HG03439 (cell line): ENCODE measurements at regions not wholly inside any gene's neighbourhood (a gene's known extent, or its start where the extent isn't known, plus 50 kb on each side); places are given as distances from the start of the nearest gene placed in this dataset.
"Not testable (repeated sequence)": the region's sequence is repeated elsewhere in the genome, so short reads cannot be mapped to it uniquely, and the experiment has no call there.

Experiments used
- ATAC-seq: cut with Tn5 transposase; IDR thresholded peaks from one replicate; pipeline ENCODE4 v1.9.1; 2021; ENCODE audit warnings: mild to moderate bottlenecking, moderate library complexity; ENCODE audit not compliant: unreplicated experiment

DNA sequence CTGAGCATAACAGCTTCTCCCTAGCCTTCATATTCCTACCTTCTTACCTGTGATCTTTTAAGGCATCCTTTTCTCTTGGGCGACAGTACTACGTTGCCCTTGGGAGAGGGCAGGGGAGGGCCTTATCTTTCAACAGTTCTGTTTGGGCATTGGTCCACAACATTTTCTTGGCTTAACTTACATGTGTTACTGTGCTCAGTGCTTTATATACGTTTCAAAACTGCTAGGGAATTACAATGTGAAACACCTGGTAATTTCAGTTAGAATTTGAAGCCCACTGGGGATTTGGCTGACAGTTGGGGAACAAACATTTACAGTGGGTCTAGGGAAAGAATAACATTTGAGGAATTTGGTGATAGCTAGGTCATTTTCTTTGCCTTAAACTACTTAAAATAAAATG, 667.1 kb downstream of the PRIM2 start:
- not testable (repeated sequence) for ATAC-seq

DNA sequence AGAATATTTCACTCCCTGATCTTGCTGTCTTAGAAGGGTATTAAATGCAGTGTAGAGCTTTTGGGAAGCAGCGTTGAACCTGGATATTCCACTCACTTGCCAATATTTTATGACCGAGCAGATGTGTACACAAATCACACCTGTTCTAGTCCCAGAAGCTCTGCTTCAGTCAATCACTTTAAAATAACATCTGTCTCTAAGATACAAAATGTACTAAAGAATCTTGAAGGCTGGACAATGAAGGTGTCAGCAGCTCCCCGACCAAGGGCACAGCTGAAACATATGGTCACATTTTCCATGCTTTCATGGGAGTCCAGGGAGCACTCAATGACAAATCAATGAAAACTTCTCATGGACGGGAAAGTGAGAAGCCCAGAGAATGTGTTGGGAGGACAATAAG, 668.3 kb downstream of the PRIM2 start:
- not testable (repeated sequence) for ATAC-seq

DNA sequence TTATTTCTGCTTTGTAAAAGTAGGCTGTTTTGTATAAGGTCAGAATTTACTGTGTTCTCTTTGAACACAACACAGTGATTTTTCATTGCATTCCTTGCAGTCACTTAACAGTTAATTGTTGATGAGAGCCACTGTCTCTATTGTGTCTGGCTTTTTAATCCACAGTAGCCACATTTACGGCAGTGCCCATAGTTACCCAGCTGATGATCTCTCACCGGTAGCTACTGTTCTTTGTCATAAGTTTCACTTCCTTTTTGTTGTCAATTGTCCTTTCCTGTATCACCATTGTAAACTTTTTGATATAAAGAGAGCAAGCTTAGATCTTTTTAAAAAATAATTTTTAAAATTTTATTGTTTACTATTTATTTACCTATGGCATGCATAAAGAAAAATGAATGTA, 669.2 kb downstream of the PRIM2 start:
- peak; percentile 100 for ATAC-seq

DNA sequence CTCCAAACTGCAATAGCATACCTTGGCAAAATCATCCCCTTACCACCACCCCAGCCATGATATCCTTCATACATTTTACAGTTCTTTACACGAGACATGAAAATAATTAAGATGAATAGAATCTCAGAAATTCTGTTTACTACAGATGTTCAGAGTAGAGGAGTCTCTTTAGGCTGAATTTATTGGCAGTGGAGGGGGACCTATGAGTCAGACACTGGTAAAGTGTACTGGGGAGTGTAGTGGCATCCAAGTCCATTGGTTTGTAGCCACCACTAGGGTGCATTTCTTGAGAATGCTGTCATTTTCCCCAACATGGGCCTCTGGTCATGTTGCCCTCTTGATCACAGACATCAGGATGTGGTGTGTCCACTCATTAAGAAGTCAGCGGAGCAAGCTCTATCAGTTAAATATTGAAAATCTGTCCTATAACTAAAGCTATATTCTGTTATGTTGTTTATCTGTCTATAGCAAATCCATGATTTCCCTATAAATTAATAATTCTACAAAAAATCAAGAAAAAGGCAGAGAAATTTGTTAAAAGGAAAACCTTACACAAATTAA, 672.2 kb downstream of the PRIM2 start:
- ATAC-seq = not testable (repeated sequence)

DNA sequence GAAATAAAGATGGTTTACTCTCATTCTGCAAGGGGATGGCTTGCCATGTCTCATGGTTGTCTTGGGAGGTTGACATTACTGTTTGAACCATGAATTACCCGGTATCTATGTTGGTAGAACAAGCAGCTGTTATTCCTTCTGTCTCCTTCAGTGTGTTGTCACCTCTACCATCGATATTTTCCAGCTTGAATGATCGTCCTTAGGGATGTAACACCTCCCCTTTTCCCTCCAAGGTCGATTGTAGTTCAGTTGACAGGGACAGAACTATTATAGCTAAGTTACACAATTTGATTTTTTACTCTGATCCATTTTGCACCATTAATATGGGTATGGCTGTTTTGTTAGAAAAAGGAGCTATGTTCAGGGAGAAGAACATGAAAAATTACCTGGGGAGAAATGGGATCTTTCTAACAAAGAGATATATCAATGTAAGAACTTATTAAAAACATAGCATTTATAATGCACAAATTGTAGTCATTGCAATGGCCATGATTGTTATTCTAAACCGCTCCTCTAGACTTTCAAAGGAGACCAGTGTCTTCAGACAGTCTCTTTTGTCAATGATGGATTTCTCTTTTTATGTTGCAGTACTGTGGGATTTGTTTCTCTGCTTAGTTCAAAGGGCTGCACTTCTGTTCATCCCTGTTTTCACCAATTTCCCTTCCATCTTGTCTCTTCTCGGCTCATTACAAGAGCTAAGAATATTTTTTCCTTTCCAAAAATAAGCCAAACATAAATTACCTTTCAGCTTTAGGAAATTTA, 681.6 kb downstream of the PRIM2 start:
- not testable (repeated sequence) for ATAC-seq

DNA sequence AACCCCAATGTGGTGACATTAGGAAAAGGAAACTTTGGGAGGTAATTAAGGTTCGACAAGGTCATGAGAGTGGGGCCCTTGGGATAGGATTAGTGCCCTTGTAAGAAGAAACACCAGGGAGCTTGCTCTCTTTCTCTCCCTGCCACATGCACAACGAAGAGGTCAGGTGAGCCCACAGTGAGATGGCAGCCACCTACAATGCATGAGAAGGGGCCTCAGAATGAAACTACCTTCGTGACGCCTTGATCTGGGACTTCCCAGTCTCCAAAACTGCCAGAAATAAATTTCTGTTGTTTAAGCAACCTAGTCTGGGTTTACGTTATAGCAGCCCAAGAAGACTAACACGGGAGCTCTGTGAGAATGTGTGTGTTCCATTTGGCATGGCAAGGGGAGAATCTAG, 682.8 kb downstream of the PRIM2 start:
- not testable (repeated sequence) for ATAC-seq

DNA sequence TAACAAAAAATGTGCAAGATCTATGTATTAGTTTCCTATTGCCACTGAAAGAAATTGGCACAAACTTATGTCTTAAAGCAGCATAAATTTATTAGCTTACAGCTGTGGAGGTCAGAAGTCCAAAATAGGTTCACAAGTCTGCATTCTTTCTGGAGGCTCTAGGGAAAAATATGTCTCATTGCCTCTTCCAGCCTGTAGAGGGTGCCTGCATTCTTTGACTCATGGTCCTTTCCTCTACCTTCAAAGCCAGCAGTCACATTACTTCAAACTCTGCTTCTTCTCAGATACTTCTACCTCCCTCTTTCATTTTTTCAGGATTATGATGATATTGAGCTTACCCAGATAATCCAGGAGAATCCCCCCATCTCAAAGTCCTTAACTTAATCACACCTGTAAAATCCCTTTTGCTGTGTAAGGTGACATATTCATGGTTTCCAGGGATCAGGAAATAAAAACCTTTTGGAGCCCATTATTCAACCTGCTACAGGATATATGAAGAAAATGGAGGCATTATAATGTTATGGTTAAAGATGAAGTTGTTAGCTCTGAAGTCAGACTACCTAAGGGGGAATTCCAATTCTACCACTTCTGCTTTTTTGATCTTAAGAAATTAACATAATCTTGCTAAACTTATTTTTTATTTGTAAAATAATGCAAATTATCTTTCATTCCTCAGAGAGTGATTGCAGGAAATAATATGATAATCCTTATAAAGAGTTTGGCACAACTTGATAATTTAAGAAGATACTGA, 686.2 kb downstream of the PRIM2 start:
- ATAC-seq = not testable (repeated sequence)

DNA sequence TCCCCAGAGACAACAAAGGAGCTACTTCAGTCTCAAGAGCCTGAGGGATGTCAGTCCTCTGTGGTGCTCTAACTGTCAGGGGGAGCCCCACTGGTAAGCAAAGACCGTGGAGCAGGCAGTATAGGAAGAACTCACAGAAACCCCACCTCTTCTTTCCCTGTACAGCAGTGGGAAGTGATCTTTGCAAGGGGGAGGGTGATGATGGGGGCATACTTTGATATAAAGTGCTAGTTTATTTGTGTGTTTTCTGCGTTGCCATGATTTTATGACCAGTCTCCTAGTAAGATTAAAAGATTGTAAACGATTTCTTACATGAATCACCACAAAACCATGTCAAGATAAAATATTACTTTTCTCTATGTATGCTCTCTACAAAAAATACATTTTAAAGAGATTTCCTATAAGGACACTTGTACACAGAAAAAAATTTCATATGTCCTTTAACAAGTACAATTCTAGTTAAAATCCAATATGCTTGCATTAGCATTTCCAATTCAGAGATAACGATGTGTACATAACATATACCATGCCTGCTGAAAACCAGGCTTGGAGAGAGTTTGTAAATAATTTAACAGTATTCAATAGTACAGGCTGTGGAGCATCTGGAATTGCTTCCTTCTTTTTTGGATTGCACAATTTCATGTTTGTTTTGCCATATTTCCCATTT, 690.0 kb downstream of the PRIM2 start:
- not testable (repeated sequence) for ATAC-seq

DNA sequence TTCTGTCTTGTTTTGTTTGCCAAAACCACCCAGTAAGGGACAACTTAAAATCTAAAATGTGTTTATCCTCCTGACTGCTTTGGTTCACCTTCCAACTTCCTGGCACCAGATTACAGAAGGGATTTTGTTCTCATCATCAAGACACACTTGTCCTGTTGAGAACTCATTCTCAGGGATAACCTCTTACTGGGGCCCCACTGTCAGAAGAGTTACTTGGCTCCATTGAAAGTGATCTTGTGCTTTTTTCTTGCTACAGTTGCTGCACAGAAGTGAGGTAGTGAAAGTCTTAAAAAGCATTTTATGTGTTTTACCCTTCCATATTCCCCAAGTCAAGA, 690.5 kb downstream of the PRIM2 start:
- not testable (repeated sequence) for ATAC-seq

DNA sequence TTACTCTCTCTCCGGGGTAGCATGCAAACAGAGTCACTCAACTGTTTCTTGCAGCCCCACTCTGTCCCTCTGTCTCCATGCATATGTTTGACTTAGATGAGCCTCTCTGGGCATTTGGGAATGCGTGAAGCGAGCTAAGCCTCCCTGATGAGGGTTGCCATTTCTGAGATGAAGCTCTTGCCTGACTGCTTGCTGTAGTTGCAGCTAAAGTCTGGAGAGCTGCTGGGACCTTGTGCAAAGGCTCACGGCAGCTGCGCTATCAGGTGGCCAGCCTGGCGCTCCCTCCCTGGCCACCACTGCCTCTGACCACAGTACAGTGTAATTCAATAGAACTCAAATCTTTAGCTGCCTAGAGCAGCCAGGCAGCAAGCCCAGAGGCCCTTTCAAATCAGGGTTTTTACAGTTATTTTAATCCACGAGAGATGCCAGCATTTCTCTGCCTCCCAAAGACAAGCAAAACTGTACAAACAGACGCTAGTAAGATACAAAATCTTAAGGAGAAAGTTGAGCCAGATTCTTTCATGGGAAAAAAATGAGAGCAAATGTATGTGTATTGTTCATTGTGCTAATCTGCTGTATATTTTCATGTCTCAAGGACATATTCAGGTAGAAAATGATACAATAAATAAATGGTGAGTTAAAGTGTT, 694.6 kb downstream of the PRIM2 start:
- not testable (repeated sequence) for ATAC-seq

DNA sequence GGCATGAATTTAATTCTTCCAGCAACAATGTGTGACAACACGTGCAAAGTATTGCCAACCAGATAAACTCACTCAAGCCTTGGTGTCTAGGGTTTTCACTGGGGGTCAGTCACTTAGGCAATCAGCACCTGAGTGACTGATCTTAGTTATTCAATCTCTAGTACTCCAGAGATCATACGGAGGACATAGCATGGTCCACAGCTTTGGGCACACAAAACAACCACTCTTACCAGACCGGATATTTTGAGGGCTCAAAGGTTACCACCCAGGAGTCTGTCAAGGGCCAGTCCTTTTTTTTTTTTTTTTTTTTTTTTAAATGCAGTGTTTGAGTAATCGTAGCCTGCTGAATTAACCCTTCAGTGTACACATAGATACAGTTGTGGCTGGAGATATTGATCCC, 699.2 kb downstream of the PRIM2 start:
- not testable (repeated sequence) for ATAC-seq

DNA sequence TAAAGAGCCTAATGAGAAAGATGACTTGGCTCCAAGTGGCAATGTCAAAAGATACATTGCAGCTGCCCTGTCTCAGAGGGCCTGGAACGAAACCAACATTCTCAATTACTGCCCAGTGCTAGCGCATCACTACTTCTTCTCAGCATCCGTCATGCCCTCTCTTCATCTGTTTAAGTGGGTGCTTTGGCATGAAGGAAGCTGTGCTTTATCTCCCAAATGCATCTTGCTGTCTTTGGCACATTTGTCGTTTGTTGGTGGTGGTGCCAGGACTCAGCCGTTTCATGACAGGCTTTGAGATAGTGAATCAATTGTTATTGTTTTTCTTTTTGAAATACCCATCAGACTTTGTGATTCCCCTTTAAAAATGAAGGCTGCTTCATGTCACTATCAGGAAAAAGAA, 710.8 kb downstream of the PRIM2 start:
- ATAC-seq = not testable (repeated sequence)

DNA sequence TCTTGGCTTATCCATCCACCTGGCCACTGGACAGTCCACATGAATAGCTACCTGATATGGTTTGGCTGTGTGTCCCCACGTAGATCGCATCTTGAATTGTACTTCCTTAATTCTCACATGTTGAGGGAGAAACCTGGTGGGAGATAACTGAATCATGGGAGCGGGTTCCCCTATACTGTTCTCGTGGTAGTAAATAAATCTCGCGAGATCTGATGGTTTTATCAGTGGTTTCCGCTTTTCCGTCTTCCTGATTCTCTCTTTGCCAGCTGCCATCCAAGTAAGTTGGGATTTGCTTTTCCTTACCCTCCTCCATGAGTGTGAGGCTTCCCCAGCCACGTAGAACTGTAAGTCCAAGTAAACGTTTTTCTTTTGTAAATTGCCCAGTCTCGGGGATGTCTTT, 720.8 kb downstream of the PRIM2 start:
- ATAC-seq = not testable (repeated sequence)

DNA sequence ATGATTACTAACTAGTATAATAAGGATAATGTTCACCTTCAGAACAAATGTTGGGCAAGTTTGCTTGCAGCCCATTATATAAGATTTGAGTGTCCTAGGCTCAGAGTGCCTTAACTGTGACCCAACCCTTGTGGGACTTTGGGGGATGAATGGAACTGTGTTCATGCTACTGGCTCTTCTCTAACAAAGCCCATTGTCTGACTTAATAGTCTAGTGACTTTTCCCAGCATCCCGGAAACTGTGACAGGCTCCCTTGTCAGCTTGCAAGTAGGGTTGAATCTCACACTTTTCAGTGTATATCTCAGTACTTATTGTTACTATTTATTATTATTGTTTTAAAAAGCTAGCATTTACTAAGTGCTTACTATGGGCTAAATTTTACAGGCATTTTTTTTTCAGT, 729.2 kb downstream of the PRIM2 start:
- not testable (repeated sequence) for ATAC-seq

DNA sequence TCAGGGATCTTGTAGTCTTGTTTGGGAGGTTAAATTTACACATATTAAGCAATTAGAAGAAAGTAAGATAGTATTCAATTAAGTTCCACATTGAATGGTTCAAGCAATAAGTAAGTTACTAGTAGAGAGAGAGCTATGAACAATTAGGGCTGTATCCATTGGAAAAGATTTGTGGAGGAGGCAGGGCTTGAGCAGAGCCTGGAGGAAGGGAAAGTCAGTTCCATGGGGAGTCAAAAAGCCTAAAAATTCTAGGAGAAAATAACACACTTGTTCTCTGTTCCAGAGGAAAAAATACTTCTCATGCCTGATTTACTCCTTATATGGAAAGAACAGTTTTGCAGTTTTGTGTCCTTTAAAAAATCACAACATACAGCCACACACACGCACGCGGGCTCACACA, 730.0 kb downstream of the PRIM2 start:
- ATAC-seq = not testable (repeated sequence)

DNA sequence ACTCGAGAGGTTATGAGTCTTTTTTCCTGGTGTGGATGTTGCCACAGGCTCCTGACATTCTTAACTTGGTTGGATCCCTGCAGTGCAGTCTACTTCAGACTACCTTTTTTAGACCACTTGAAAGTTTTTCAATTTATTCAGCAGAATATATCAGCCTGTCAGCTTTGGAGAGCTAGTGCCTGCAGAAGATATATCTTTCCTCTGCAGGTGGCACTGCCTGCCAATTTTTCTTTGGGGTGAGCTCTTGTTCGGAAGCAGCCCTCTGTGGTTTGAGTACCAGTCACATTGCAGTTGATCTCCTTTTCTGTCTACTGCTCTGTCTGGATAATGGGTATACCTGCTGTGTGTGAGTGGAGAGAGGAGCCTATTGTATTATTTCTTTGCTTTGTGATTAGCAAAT, 730.4 kb downstream of the PRIM2 start:
- not testable (repeated sequence) for ATAC-seq

DNA sequence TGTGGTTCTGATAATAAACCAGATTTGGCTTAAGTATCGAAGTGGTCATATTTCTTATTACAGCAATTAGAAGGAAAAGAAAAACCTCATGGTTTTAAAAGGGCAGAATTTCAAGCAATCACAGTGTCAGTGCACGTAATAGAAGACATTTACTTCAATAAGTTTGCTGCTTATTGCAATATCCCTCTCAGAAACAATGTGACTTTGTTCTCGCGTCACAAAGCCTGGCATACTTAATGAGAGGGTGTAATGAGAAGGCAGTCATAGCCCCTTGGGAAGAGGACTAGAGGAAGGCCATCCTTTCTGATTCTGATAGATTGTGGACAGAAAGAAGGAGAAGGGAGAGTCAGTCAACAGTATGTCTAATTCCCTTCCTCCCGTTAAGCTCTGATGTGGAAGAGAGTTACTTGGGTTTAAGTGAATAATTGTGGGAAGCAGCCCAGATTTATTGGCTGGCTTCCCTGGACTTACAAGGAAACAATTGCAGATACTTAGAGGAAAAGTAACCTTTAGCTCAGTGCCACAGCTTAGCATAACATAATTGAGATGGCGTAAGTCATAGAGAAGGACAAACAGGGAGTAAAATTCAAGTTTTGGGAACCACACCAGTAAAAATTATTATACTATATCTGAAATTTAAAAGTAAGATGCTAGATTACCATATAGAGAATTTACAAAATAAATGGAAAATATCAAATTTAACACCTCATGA, 738.2 kb downstream of the PRIM2 start:
- not testable (repeated sequence) for ATAC-seq

DNA sequence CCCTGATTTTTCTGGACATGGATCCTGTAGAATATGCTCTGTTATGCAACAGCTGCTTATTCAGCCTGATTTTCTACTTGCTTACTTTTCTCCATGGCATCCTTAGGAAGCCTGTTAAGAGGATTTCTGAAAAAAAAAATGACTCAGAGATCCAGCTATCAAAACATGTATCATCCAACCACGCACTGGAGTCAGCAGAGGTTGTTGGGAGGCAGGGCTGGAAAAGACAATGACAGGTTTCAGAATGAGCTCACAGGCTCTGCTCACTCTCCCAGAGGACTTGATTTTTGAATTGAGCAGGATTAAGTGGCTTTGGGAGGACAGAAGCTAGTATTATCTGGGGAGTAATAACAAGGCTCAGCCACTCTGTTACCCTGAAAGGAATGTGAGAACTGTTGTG, 742.3 kb downstream of the PRIM2 start:
- not testable (repeated sequence) for ATAC-seq

DNA sequence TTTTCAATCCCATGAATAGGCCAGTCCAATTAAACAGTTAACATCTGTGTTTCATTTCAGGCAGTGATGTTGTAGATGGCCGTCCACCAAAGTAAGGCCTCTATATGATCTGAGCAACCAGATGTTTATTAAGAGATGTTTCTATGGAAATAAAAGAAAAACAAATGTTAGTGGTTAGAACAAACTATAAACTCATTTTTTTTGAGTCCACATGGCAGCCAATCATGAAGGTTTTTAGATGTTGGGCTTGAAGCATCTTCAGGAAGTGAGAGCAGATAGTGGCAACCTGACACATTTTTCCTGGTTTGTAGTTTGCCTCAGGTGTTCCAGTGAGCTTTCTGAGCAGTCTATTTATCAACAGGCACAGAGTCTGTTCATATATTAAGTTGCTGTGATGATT, 746.1 kb downstream of the PRIM2 start:
- ATAC-seq = not testable (repeated sequence)

DNA sequence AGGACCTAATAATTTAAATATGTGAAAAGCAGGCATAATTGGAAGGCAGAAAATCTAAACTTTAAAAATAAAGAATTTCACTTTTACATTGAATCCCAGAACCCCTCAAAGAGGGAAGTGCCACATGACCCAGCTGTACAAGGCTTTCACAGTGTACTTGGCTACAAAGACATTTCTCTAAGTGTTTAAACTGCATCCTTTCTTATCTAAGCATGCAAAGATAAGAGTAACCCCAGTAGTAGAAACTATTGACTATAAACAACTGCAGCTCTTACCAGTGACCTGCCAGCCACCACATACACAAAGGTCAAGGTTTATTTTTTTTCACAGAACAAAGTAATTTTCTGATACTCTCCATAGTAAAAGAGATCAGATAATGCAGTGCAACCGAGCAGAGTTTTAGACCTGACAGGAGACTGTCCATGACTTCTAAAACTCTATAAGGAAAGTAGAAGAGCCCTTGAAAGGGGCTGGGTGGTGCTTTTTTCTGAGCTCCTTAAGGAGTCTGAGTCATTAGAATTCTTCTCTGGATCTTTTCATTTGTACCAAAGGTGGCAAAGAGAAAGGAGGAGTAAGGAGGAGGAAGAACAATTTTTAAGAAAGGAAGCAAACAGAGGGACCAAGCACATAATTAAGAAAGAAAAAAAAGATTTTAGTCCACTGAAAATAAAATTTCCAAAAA, 750.6 kb downstream of the PRIM2 start:
- ATAC-seq = not testable (repeated sequence)
